ENCODE measurements at regions not wholly inside any gene's neighbourhood (a gene's known extent, or its start where the extent isn't known, plus 50 kb on each side); places are given as distances from the start of the nearest gene placed in this dataset.

GRCh38 chr14:84468153-84468552 lies 1061.8 kb upstream of the FLRT2 start:
- no peak for TF ChIP-seq POLR2AphosphoS5 (IDR thresholded peaks at IDR 0.05; ENCODE audit: low read depth, low read length)
- TF ChIP-seq POLR2A (IDR thresholded peaks at IDR 0.05; ENCODE audit: low read depth, low read length), result no peak
- no peak for TF ChIP-seq TAF1 (IDR thresholded peaks at IDR 0.05; ENCODE audit: low read depth, low read length)

All from GM12891 (cell line).